ENCODE measurements at regions not wholly inside any gene's neighbourhood (a gene's known extent, or its start where the extent isn't known, plus 50 kb on each side); places are given as distances from the start of the nearest gene placed in this dataset.

DNA sequence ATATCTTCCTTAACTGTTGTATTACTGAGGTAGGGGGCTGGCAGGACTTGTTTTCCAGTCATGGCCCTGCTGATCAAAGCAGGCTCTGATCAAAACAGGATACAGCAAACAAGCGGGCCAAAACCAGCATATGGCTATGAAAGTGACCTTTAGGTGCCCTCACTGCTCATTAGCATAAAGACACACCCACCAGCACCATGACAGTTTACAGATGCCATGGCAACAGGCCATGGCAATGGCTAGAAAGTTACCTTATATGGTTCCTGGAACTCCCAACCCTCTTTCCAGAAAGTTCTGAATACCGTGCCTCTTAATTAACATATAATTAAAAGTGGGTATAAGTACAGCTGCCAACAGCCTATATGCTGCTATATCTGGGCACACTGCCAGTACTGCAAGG is 551.4 kb upstream of the SGCG start:
- no peak for DNase-seq

DNA sequence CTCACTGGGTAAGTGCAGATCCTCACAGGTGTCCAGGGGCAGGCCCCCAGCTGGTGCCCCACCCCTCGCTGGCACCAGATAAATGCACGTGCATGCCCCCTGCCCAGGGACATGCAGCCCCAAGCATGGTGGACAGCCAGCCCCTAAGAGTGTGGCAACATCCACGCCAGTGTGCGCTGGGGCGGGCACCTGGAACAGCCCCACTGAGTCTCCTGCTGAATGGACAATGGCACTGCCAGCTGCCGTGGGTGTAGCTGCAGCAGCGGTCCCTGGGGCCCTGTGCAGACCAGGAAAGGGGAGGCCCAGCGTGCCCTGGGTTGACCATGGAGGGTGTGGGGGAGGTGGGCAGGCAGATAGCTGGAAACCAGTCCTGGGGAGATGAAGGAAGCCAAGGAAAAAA is 538.7 kb upstream of the SGCG start:
- DNase-seq, result no peak

DNA sequence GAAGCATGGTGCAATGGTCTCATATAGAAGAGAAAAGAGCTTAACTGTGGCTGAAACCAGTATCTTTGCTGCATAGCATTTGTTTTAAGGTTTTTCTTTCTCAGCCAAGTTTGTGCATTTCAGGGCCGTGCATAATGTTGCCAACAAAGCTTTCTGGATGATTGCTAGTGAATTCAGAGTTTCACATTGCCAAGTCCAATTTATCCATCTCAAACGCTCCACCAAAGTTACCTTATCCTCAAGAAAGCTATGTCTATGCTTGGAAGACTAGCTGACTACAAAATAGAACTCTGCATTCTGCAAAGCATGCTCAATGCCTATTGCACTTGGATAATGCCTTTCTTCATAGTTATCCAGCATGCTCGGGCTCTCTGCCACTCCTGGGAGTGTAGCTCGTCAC is 535.8 kb upstream of the SGCG start:
- DNase-seq, result peak in 2 of 56 donors; percentile 7 to 10

DNA sequence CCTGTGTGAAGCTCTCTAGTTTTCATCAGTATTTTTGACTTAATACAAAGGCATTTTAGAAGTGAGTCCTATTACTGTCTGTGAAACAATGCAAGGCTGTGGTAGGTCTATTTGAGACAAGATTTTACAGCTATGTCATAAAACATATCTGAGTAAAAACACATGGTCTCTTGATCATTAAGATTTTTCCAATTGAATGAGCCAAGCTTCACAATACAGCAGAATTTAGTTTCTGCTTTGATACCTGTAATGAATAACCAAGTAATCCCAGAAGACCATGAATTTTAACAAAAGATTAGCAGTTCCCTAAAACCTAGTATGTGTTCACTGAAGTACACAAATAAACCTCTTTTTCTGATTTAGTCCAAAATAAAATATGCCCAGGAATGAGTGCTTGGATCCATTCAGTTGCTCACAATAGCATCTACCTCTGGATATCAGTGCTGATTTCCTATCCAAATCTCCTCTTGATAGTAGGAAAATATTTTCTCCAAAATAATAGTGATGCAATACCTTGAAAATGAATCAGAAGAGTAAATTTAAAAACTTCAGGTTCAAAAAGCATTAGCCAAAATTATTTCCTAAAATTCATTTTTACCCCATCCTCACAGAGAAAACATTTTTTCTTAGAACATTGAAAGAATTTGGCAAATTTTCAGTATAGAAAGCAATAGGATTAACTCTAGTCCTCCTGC is 533.5 kb upstream of the SGCG start:
- no peak for DNase-seq

DNA sequence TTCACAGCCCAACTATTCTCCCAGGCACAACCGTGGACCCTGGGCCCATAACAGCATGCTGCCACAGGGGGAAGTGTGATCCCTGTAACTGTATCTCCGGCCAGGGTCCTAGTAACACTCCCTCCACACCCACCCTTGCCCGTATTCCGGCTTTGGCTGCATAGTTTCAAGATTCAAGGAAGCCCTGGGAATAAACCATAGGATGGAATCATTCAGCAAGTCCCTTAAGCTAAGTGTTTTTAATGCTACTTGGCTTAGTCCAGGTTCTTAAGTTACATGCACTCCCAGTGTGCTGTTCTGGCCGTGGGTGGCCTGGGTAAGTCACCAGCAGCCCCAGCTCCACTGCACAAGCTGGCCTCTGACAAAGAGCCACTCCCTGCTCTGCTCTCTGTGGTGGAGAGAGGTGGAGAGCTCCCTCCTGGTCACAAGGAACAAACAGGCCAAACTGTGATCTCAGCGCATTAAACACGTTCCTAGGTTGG is 532.4 kb upstream of the SGCG start:
- no peak for DNase-seq

DNA sequence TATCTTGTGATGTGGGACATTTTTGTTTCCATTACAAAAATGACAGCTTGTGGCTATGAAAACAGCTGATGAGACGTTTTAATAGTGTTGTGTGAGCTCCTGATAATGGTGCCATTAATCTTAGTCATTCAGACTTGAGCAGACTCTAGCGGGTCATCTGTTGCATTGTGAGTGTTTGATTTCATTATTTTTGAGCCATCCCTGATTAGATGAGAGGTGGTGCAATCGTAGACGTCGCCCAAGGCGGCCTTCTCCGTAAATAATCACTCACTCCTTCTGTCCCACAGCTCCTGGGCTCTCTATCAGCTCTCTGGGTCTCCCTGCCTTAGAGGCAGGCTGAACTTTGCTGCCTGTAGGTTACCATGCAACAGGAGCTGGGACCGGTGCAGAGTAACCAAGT is 528.0 kb upstream of the SGCG start:
- DNase-seq, result no peak

DNA sequence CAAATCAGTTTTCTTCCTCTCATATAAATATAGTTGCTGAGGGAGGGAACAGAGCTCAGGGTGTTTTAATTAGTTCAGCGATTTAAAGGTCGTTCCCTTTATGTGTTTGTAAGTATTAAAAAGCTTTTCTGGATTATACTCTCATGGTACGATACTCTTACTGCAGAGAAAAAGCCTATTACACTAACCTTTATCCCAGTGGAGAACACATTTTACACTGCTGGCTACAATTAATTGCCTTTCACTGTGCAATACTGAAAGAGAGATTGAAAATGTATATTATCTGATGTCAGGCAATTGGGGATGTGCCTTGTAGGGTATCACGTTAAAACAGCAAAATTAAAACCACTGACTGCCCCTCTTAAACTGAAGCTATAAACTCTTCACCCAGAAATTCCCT is 526.9 kb upstream of the SGCG start:
- no peak for DNase-seq

DNA sequence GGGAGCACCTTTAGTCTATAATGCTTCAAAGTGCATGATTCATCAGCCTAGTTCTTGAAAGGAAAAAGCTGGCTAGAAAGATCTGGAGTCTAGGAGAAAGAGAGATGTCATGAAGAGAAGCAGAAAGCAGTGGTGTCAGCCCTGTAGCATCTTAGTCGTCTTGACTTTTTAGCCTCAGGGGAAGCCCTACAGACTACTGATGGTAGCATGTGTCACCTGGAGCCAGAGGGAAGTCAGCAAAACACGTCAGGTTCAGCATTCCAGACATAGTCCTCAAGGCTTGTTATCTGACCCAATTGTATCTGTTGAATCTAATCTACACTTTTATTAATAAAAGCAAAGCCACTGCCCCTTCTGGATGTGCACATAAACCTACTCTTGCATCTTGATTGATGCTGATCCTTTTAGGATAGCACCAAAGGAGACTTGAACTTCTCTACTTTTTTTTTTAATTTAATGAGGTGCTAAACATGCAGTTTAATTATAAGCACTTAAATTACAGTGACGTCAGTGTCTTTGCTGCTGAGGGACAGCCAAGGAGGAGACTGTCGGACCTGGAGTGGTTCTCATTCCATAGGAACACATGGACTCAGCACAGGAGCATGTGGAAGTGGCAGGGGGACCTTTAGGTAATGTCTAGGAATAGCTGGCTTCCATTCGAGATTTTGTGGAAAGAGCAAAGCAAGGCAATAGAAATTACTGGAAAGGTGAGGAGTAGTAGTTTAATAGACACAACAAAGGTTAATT is 525.5 kb upstream of the SGCG start:
- DNase-seq, result no peak

DNA sequence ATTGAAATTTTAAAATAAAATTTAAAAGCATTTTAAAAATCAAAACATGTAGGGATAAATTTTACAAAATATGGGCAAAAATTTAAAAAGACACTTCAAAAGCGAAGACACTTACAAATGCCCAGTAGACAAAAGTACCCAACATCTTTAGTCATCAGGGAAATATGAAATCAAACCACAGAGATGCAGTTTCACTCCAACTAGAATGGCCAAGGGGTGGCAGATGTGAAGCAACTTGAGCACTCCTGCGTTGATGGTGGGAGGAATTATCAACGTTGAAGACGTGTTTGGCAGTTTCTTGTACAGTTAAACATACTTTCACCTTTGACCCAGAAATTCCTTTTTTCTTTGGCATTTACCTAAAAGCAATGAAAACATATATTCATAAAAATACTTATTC is 518.0 kb upstream of the SGCG start:
- DNase-seq, result no peak

DNA sequence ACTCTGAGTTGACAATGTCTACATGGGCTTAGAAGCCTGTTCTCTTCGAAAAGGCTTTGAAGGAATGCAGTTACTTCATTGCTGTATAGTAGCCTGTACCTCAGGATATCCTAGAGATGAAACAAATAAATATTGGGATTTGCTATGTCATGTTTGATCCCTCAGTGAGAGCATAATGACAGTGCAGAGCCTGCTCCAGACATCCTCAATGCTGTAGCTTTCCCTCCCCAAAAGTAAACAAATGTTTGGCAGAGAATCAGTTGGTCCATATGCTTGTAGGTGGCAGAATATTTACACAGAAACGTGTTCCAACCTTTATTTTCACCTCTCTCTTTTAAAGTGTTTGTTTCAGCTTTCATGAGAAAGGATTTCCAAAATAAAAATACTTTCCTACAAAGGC is 515.3 kb upstream of the SGCG start:
- no peak for DNase-seq

DNA sequence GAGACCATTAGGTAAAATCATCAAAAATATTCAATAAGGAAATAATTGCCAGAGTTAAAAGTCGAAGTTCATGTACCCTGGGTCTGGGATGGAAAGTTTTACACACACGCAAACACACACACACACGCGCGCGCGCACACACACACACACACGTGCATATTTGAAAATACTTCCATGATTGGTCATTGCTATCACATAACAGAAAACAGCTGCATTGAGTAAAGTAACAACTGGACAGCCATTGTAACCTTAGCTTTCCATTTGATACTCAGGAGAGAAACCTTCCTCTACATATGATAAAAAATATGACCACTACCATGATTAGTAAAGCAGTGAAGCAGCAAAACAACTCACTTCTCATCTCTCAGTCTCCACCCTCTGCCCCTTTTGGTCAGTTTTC is 490.0 kb upstream of the SGCG start:
- DNase-seq, result no peak

DNA sequence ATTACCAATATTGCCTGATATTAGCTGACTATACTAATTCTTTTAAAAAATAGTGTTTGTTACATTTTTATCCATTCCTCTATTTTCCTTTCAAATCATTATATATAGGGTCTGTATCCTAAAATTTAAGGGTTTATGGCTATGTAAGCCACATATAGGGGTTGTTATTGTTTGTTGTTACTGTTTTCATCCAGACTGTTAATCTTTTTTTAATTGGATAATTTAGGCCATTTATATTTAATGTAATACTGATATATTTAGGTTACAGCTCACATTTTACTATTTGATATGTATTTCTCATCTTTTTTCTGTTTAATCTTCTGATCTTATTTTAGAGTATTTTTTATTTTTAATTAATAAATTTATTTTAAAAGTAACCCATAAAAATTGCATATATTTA is 487.1 kb upstream of the SGCG start:
- DNase-seq, result no peak

DNA sequence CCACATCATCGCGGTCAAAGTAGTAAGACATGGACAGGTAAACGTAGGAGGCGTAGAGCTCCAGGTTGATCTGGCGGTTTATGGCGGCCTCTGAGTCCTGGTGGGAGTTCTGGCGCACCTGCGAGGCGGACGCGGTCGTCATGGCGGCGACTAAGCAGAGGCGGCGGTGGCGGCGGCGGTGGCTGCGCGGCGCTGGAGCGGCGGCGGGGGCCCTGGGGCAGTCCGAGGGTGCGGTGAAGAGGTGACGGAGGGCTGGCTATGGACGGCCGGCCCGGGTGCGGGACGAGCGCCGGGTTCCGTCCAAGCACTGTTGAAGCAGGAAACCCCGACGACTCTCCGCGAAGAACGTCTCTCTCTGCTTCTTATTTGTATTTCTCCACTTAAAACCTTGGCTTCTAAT is 484.3 kb upstream of the SGCG start:
- no peak for DNase-seq

DNA sequence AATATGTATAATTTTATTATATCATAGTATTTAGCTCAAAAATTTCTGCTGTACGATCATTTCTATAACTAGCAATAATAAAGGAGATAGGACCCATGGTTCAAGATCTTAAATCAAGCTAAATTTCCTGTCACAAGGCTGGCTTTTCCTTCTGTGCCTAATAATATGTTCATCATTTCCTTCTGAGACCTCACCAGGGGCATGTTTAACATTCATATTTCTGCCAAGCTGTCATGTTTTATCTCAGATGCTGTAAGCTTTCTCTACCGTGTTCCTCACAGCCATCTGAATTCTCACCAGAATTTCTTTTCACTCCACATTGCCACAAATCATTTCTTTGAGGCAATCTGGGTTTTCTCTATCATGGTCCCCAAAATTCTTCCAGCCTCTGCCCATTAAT is 482.3 kb upstream of the SGCG start:
- no peak for DNase-seq

DNA sequence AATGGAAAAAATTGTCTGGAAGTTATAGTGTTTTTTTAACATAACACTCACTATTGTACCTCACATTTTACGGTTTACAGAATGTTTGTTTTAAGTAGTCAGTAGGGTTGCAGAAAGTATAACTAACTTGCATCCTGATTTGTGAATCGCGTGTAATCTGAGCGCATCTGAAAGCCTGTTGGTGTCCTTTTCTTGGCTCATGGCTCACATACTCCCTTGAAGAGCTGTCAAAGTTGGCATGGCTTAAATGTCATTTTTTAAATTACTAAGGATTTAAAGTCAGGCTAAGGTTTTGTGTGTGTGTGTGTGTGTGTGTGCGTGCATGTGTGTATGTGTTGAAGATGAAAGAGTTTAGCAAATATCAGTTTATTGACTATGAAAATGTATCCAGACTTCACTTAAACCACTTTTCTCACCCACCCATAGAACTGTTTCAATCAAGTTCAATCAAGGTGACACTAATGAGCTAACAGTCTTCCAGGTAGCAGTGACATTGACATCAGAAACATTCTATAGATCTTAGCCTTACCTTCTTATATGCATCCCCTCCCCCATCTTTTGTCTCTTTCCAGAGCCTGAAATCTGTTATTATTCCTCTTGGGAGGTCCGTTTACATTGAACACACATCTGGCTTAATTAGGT is 480.4 kb upstream of the SGCG start:
- no peak for DNase-seq

DNA sequence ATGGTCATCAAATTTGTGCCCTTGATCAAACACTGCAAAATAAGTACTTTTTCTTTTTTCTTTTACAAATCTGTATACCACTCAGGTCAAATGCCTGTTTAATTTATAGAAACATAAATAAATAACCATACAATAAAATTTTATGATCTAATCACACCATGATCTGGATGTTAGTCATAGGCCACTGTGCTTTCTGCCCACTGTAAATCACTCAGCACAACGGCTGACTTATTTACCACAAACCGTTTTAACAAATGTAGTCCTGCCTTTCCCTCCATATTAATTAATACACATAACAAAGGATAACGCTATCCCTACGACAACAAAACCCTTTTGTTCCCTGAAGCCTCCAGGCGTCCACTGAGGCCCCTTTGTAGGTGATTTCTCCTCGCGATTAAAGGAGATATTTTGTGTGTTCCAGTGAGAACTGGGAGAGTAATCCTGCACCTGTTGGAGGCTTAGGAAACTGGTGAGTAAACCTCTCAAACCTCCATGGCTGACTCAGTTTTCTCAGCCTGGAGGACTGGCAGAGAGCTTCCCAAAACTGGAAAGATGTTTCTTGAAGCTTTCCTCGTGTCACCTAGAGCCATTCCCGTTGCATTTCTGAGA is 477.1 kb upstream of the SGCG start:
- DNase-seq, result no peak

DNA sequence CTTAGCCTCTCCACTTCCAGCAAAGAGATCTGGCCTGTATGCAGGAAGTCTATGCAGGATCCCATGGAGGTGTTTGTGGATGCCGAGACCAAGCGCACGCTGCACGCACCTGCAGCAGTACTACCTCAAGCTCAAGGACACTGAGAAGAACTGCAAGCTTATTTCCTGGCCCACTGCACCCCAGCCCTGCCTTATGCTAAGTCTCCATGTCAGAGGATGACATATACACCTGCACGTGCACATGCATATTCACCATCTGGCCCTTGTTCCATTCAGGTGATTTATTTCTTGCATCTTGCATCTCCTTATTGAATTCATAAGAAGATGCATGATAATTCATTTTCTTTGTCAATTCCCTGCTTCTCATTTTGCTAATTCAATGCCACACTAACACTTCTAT is 472.8 kb upstream of the SGCG start:
- DNase-seq, result no peak

DNA sequence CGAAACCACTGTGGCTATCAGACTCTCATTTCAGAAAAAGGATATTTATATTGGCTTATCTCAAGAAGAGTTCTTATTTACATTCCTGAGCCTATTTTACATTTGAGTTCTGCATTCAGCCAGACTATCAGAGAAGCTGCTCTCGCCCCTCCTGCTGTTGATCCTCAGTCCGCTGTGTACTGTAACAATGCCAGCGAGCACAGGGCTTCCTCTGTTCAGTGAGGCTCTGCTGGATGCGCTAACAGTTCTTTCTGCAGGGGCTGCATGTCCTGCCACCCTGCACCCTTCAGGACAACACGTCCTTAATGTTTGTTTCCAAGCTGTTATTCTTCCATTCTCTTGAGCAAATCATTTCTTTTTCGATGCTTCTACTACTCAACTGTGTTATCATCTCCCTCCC is 463.7 kb upstream of the SGCG start:
- peak in 28 of 56 donors; percentile 4 to 54 (median 26) for DNase-seq

DNA sequence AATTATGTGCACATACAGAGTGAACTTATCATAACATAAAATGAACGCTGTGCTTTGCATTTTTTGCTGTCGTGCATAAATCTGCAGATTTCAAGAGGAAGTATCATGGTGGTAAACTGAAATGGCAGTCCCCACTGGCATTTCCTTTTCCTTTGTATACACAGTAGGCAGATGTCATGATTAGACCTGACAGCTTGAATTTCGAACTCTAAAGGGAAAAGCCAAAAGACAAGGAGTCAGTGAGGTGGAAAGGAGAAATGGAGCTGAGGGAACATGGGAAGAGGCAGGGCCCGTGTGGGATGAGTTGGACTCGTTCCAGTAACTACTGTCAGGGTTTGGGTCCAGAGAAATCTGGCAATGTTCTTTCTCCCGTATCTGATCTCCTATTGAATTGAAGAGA is 454.1 kb upstream of the SGCG start:
- no peak for DNase-seq

DNA sequence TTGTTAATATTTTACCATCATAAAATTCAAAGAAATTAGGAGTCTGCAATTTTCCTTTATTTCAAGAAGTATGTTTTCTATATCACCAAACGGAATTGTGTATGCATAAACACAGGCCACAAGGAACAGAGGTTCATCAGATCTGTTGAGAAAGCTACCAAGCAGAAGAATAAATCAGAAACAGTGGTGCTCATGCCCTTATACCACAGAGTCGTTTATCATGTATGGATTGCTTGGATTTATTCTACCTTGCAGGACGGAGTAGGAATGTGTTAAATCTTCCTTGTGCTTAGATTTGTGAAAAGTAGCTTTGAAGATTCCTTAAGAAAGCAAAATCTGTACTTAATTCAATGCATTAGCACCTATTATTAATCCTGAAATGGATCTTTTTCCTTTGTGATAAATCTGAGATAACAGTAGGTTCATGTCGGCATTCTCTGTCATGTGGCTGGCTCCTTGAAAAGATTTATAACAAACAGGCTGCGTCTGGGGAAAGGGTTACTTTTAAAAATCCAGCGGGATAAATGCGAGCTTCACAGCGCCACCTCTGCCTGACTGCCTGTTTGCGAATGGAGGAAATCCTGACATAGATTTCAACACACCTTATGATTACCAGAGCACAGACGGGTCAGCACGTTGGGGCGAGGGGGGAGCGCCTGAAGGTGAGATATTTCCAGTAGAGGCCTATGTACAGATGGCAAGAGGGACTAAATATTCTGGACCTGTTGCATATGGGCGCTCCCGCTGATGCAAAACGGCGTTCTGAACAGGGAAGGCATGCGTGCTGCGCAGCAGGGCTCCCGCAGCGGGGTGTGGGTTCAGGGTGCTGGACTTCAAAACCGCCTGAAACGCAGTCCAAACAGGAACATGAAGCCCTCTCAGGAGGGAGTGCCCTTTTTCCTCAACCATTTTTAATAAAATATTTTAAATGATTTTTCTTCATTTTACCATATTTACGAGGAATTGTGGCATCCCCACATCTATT is 445.5 kb upstream of the SGCG start:
- peak in 9 of 56 donors; percentile 4 to 33 (median 11) for DNase-seq

All from nucleus accumbens (tissue), 56 donors.